ENCODE measurements at regions not wholly inside any gene's neighbourhood (a gene's known extent, or its start where the extent isn't known, plus 50 kb on each side); places are given as distances from the start of the nearest gene placed in this dataset.
"Not testable (repeated sequence)": the region's sequence is repeated elsewhere in the genome, so short reads cannot be mapped to it uniquely, and the experiment has no call there.

DNA sequence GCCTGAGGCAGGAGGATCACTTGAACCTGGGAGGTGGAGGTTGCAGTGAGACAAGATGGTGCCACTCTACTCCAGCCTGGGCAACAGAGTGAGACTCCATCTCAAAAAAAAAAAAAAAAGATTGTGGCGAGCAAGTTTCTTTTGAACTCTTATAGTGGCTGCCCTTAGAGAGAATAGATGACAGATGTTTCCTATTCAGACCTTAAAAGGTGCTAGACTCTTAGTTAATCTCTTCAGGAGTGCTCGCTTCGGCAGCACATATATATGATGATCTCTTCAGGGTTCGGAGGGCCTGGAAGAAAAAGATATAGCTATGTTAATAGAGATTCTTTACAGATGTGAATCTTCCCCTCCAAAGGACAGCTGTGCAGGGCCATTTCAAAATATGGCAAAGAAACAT, 73.1 kb upstream of the AMN1 start:
- Histone ChIP-seq H3K27me3 (no peaks in the 10 kb centered on the region), H3K9me3 (no peaks in the 10 kb centered on the region), H3K4me3 (no peak overlapping the region), H3K36me3 (ENCODE audit: low read depth, missing control alignments) (no peaks in the 10 kb centered on the region), H3K27ac (no peak overlapping the region), H3K4me1 (no peaks in the 10 kb centered on the region)
- 94 to 97% methylated on average over 4 of the region's 4 CpGs for WGBS, 2 donors
- TF ChIP-seq POLR2A (IDR thresholded peaks at IDR 0.05) = no peak
- TF ChIP-seq, protein P1, sequence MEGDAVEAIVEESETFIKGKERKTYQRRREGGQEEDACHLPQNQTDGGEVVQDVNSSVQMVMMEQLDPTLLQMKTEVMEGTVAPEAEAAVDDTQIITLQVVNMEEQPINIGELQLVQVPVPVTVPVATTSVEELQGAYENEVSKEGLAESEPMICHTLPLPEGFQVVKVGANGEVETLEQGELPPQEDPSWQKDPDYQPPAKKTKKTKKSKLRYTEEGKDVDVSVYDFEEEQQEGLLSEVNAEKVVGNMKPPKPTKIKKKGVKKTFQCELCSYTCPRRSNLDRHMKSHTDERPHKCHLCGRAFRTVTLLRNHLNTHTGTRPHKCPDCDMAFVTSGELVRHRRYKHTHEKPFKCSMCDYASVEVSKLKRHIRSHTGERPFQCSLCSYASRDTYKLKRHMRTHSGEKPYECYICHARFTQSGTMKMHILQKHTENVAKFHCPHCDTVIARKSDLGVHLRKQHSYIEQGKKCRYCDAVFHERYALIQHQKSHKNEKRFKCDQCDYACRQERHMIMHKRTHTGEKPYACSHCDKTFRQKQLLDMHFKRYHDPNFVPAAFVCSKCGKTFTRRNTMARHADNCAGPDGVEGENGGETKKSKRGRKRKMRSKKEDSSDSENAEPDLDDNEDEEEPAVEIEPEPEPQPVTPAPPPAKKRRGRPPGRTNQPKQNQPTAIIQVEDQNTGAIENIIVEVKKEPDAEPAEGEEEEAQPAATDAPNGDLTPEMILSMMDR (IDR thresholded peaks at IDR 0.05) = no peak
- DNase-seq = no peak
- intact Hi-C loops (cut with DNase I; ENCODE audit: low total_unique reads) = no loop called here

DNA sequence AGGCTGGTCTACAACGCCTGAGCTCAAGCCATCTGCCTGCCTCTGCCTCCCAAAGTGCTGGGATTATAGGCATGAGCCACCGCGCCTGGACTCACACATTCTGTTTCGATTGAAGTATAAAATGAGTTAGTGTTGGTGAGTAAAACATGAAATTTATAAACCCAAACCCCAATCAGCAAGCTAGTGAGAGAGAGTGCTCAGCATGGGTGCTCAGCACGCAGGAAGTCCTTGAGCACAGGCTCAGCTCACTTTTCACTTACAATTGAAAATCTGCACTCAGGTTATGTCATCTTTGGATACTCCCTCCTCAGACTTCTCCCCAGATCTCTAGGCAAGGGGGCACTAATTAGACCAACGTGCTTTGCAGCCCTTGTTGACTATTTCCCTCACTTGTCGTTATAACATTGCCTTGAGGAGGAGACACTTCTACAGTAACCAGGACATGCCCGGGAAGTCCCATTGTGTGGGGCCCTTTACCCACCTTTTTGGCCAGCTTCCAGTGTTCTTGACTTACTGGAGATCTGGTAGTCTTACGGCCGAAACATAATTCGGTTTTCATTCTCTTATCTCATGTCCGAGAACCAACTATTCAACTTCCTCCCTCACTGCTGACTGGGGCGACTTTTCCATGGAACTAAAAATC, 68.5 kb upstream of the AMN1 start:
- intact Hi-C loops (cut with DNase I; ENCODE audit: low total_unique reads) = no loop called here
- no peaks in the 10 kb centered on the region for H3K36me3 ChIP-seq (ENCODE audit: low read depth, missing control alignments)
- H3K27me3 ChIP-seq = no peaks in the 10 kb centered on the region
- no peaks in the 10 kb centered on the region for H3K4me1 ChIP-seq
- 63 to 68% methylated on average over 13 of the region's 13 CpGs for WGBS, 2 donors
- TF ChIP-seq, protein P1 (IDR thresholded peaks at IDR 0.05) = no peak
- no peak for TF ChIP-seq POLR2A (IDR thresholded peaks at IDR 0.05)
- H3K9me3 ChIP-seq = no peaks in the 10 kb centered on the region
- DNase-seq = no peak
- H3K27ac ChIP-seq = no peak overlapping the region
- no peak overlapping the region for H3K4me3 ChIP-seq

DNA sequence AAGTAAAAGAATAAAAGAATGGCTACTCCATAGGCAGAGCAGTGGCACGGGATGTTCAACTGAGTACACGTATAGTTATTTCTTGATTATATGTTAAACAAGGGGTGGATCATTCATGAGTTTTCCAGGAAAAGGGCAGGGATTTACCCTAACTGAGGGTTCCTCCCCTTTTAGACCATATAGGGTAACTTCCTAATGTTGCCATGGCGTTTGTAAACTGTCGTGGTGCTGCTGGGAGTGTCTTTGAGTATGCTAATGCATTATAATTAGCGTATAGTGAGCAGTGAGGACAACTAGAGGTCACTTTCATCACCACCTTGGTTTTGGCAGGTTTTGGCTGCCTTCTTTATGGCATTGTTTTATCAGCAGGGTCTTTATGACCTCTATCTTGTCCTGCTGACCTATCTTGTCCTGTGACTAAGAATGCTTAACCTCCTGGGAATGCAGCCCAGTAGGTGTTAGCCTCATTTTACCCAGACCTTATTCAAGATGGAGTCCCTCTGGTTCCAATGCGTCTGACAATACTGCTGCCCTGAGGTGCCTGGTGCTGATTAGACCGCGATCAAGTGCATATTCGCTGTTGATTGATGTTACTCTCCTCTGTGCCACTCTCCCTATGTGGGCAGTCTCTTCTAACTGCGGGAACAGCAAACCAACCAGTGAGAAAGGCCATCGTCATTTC, 67.6 kb upstream of the AMN1 start:
- WGBS, 2 donors = 94 to 95% methylated on average over 11 of the region's 11 CpGs
- H3K36me3 ChIP-seq (ENCODE audit: low read depth, missing control alignments) = no peaks in the 10 kb centered on the region
- H3K4me1 ChIP-seq = no peaks in the 10 kb centered on the region
- no peak overlapping the region for H3K4me3 ChIP-seq
- intact Hi-C loops (cut with DNase I; ENCODE audit: low total_unique reads) = no loop called here
- no peak for DNase-seq
- no peak overlapping the region for H3K27ac ChIP-seq
- TF ChIP-seq POLR2A (IDR thresholded peaks at IDR 0.05) = no peak
- TF ChIP-seq, protein P1 (IDR thresholded peaks at IDR 0.05) = no peak
- no peaks in the 10 kb centered on the region for H3K27me3 ChIP-seq
- no peaks in the 10 kb centered on the region for H3K9me3 ChIP-seq

DNA sequence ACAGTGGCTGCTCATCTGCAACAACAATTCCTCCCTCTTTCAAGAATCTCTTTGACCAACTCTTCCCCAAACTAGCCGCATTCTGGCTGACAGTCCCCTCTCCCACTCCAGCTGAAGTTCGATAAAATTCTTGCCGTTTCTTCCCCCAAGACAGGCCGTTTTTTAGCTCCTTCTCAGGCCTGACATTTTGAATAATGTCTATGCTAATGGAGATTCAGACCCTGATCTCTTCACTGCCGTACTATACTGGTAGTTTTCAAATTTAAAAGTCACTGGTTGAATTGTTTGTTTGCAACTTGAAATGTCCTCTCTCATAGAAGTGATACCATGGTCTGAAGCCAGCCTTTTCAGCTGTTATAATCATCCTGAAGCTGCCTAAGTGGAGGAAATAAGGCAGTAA, 65.9 kb upstream of the AMN1 start:
- Histone ChIP-seq H3K27ac (peak overlapping the region in 1 of 2 donors; percentile 44), H3K4me3 (no peak overlapping the region), H3K27me3 (no peaks in the 10 kb centered on the region), H3K9me3 (no peaks in the 10 kb centered on the region), H3K4me1 (peaks cover 3% of the 10 kb centered on the region), H3K36me3 (ENCODE audit: low read depth, missing control alignments) (no peaks in the 10 kb centered on the region)
- intact Hi-C loops (cut with DNase I; ENCODE audit: low total_unique reads) = no loop called here
- 18 to 22% methylated on average over 5 of the region's 5 CpGs for whole genome bisulfite sequencing, 2 donors
- no peak for DNase-seq
- no peak for TF ChIP-seq POLR2A (IDR thresholded peaks at IDR 0.05)
- TF ChIP-seq, protein P1 (IDR thresholded peaks at IDR 0.05) = no peak

DNA sequence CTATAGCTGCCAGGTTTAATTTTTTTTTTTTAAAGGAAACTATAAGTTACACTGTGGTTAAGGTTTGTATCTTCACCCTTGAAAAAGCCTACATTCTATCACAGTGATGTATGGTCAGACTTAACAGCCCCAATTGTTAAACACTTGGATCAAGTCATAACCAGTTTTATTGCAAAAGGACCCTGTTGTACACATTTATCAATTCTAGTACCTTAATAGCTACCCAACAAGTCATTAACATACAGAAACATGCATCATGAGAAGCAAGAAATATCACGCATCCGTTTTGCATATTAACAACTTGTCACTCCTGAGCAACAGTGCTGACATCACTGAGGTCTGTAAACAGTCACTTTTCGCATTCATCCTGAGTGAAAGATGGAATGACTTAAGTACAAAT, 62.4 kb upstream of the AMN1 start:
- 72 to 74% methylated on average over 3 of the region's 3 CpGs for WGBS, 2 donors
- H3K36me3 ChIP-seq (ENCODE audit: low read depth, missing control alignments); DNase-seq; H3K27ac ChIP-seq; H3K9me3 ChIP-seq; H3K4me1 ChIP-seq; intact Hi-C loops (cut with DNase I; ENCODE audit: low total_unique reads); H3K4me3 ChIP-seq; H3K27me3 ChIP-seq: not testable (repeated sequence)
